Lower lobe of right lung (tissue), 2 donors: ENCODE measurements at regions not wholly inside any gene's neighbourhood (a gene's known extent, or its start where the extent isn't known, plus 50 kb on each side); places are given as distances from the start of the nearest gene placed in this dataset.

ENCODE experiments used
- ATAC-seq, 2 donors: fragments of 200-7000 bp; cut with Tn5 transposase; one replicate each; pipeline ENCODE4 v1.9.1; 2020 to 2022; ENCODE audit warnings: mild to moderate bottlenecking in 2 of 2, moderate library complexity in 2 of 2
- DNase-seq: peaks from one replicate; pipeline ENCODE4 v3.0.0-alpha.2; 2020
- H3K27ac ChIP-seq: fragments of 200-600 bp; one replicate; pipeline ENCODE4 v1.8.0; 2022
- H3K27me3 ChIP-seq: fragments of 200-600 bp; one replicate; pipeline ENCODE4 v1.8.0; 2022; ENCODE audit warnings: low read depth
- H3K36me3 ChIP-seq: fragments of 200-600 bp; one replicate; pipeline ENCODE4 v1.8.0; 2022; ENCODE audit warnings: mild to moderate bottlenecking
- H3K4me1 ChIP-seq: fragments of 200-600 bp; one replicate; pipeline ENCODE4 v1.8.0; 2022
- H3K4me3 ChIP-seq: fragments of 200-600 bp; one replicate; pipeline ENCODE4 v1.8.0; 2022; ENCODE audit warnings: mild to moderate bottlenecking
- H3K9me3 ChIP-seq: fragments of 200-600 bp; one replicate; pipeline ENCODE4 v1.8.0; 2022
- intact Hi-C: fragments of 100-400 bp; cut with DNase I; formaldehyde crosslinking; loops from one replicate; pipeline ENCODE4 v1.11.0; 2022
- TF ChIP-seq, protein P1 (sequence below): fragments of 200-600 bp; IDR thresholded peaks from one replicate; pipeline ENCODE4 v1.8.0; 2022; ENCODE audit warnings: antibody characterized with exemption, mild to moderate bottlenecking
- donor health status: DM: no; HTN: yes; CAD: no; lungs with severe emphysema.

DNA sequence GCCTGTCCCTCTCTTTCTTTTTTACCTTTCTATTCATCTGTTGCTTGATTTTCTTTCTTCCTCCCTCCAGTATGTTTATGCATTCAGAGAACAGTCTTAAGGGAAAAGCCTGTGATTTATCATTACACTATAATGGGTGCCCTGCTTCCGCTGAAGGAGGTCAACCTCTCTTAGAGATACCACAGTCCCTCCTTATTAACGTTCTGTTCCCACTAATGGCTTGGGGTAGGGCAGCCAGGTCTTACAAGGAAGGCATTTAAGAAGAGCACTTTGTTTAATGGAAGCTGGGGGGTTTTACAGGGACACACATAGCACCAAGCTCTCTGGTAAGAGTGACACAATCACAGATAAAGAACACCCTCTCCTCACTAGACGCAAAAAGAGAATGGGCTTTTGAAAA lies 523.5 kb downstream of the NUF2 start:
- ATAC-seq (no peak), DNase-seq (no peak)
- no peaks in the 10 kb centered on the region for H3K36me3 ChIP-seq
- TF ChIP-seq, protein P1, sequence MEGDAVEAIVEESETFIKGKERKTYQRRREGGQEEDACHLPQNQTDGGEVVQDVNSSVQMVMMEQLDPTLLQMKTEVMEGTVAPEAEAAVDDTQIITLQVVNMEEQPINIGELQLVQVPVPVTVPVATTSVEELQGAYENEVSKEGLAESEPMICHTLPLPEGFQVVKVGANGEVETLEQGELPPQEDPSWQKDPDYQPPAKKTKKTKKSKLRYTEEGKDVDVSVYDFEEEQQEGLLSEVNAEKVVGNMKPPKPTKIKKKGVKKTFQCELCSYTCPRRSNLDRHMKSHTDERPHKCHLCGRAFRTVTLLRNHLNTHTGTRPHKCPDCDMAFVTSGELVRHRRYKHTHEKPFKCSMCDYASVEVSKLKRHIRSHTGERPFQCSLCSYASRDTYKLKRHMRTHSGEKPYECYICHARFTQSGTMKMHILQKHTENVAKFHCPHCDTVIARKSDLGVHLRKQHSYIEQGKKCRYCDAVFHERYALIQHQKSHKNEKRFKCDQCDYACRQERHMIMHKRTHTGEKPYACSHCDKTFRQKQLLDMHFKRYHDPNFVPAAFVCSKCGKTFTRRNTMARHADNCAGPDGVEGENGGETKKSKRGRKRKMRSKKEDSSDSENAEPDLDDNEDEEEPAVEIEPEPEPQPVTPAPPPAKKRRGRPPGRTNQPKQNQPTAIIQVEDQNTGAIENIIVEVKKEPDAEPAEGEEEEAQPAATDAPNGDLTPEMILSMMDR: no peak
- no peak overlapping the region for H3K4me3 ChIP-seq
- H3K4me1 ChIP-seq: no peaks in the 10 kb centered on the region
- no peak overlapping the region for H3K27ac ChIP-seq
- H3K27me3 ChIP-seq: no peaks in the 10 kb centered on the region
- intact Hi-C loops: no loop called here
- H3K9me3 ChIP-seq: no peaks in the 10 kb centered on the region

DNA sequence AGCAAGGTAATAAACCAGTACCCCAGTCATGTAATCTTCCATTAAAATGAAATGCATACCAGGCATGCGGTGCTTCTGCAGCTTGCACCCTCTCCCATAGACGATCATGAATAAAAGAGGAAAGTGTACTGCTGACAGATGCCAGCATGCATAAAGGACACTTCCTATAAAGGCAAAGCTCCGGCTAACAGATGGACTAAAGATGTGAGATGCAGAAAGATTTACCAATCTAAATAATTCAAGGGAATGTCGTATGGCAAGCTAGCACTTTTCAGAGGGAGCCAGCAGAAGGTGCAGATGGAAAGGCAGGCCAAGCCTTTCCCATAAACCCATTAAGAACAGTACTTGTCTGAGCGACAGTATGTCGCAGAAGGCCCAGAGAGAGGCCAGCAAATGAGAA lies 542.0 kb downstream of the NUF2 start:
- no peaks in the 10 kb centered on the region for H3K4me1 ChIP-seq
- intact Hi-C loops: no loop called here
- H3K27ac ChIP-seq: no peak overlapping the region
- no peak overlapping the region for H3K4me3 ChIP-seq
- no peaks in the 10 kb centered on the region for H3K9me3 ChIP-seq
- no peaks in the 10 kb centered on the region for H3K36me3 ChIP-seq
- ATAC-seq: no peak
- no peaks in the 10 kb centered on the region for H3K27me3 ChIP-seq
- TF ChIP-seq, protein P1: no peak
- DNase-seq: no peak

DNA sequence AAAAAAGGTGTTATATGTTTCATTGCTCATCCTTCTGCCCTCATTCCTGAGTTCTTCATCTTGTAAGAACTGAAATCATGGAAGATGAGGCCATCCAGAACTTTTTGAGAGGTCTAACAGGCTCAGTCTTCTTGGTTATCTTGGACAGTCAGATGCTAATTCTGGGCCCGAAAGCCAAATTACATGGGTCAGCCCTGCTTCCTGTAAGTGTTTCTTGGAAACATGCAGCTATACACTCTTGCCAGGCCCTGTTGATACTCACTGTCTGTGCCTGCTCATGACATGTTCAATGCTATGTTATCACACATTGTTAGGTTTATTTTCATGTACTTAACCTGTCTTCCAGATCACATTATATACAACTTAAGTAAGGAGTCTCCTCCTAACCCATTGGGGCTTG lies 542.5 kb downstream of the NUF2 start:
- intact Hi-C loops: no loop called here
- ATAC-seq (no peak), DNase-seq (no peak)
- H3K36me3 ChIP-seq: no peaks in the 10 kb centered on the region
- no peaks in the 10 kb centered on the region for H3K9me3 ChIP-seq
- no peak overlapping the region for H3K27ac ChIP-seq
- H3K4me3 ChIP-seq: no peak overlapping the region
- no peaks in the 10 kb centered on the region for H3K4me1 ChIP-seq
- no peaks in the 10 kb centered on the region for H3K27me3 ChIP-seq
- TF ChIP-seq, protein P1: no peak

DNA sequence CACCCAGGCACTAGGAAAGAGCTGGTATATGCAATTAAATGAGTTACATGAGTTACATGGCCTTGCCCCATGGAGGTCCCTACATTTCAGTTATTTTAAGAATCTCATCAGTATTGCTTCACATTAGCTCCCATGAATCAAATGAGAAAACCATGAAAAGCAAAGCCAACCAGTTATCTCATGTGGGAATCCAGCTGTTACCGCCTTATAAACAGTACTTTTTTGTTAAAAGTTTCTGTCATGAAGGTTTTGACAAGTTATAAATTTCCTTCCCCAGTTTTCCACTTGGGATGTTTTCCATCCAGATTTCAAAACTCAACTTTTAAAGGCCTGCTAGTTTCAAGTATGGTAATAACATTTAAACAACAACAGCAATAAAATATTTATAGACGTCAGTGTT lies 544.8 kb downstream of the NUF2 start:
- no peak for ATAC-seq
- TF ChIP-seq, protein P1: no peak
- DNase-seq: no peak

DNA sequence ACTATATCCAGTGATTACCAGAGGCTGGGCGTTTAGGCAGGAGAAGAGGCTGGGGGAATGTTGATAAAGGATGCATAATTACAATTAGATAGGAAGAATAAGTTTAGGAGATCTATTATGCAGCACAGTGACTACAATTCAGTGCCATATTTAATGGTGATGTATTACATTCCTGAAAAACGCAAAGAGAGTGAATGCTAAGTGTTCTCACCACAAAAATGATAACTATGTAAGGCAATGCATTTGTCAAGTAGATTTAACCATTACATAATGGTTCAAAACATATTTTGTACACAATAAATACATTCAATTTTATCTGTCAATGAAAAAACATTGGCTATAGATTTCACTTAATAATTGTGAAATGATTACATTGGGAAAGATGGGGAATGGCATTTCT lies 548.9 kb downstream of the NUF2 start:
- Histone ChIP-seq H3K27me3 (no peaks in the 10 kb centered on the region), H3K4me3 (no peak overlapping the region)
- intact Hi-C loops: no loop called here

More for the DNA sequence above, 544.8 kb downstream of the NUF2 start:
- Histone ChIP-seq H3K27ac (no peak overlapping the region), H3K4me1 (no peaks in the 10 kb centered on the region), H3K9me3 (no peaks in the 10 kb centered on the region), H3K4me3 (no peak overlapping the region), H3K36me3 (no peaks in the 10 kb centered on the region), H3K27me3 (no peaks in the 10 kb centered on the region)
- intact Hi-C loops: no loop called here

More for the DNA sequence above, 548.9 kb downstream of the NUF2 start:
- Histone ChIP-seq H3K36me3 (no peaks in the 10 kb centered on the region), H3K27ac (no peak overlapping the region), H3K4me1 (no peaks in the 10 kb centered on the region), H3K9me3 (no peaks in the 10 kb centered on the region)
- DNase-seq: no peak
- no peak for ATAC-seq
- TF ChIP-seq, protein P1: no peak
